HEK293 (cell line): ENCODE measurements at regions not wholly inside any gene's neighbourhood (a gene's known extent, or its start where the extent isn't known, plus 50 kb on each side); places are given as distances from the start of the nearest gene placed in this dataset.

Source experiments
- CTCF ChIA-PET: fragments of 350-600 bp; formaldehyde crosslinking; extraction: SDS; loops from one replicate; lab custom pipeline; 2021; ENCODE audit warnings: antibody characterized with exemption; lab: Yijun Ruan, JAX
- POLR2A ChIA-PET: fragments of 300-600 bp; formaldehyde crosslinking; extraction: SDS; loops from one replicate; lab custom pipeline; 2020; ENCODE audit warnings: antibody characterized with exemption, inconsistent platforms; lab: Yijun Ruan, JAX
- H3K27ac ChIP-seq: fragments of 200-500 bp; sonication (Bioruptor generic); 2 replicates; pipeline ENCODE4 v1.5.1; 2014; ENCODE audit warnings: low read depth, low read length, control low read depth, inconsistent platforms; ENCODE audit errors: extremely low read depth
- H3K36me3 ChIP-seq, 2 experiments: fragments of 200-500 bp in 1 of 2; sonication (Bioruptor generic) in 1 of 2; 1 replicate in 1 of 2; 2 replicates in 1 of 2; pipeline ENCODE4 v1.5.1; 2014 to 2017; ENCODE audit warnings: inconsistent platforms in 2 of 2, low read length in 2 of 2; ENCODE audit not compliant: control insufficient read depth in 2 of 2, insufficient read depth in 1 of 2
- H3K4me1 ChIP-seq: fragments of 200-500 bp; sonication (Bioruptor generic); 2 replicates; pipeline ENCODE4 v1.5.1; 2014; ENCODE audit warnings: mild to moderate bottlenecking, low read length, inconsistent platforms; ENCODE audit not compliant: control insufficient read depth, insufficient read depth
- H3K4me3 ChIP-seq: 2 replicates; pipeline ENCODE4 v1.5.1; 2011; ENCODE audit warnings: low read depth, mild to moderate bottlenecking, control low read depth, low read length, moderate library complexity
- H3K9me3 ChIP-seq: fragments of 200-500 bp; sonication (Bioruptor generic); 2 replicates; pipeline ENCODE4 v1.5.1; 2014; ENCODE audit warnings: low read depth, low read length, inconsistent platforms; ENCODE audit not compliant: control insufficient read depth, insufficient read depth
- BCL6B ChIP-seq: fragments of 450-650 bp; formaldehyde crosslinking; IDR thresholded peaks from 2 replicates; pipeline ENCODE4 v1.5.1; 2017; ENCODE audit warnings: missing biosample characterization, missing genetic modification characterization
- HOXA7 ChIP-seq: sonication (generic); formaldehyde crosslinking; IDR thresholded peaks from 2 replicates; pipeline ENCODE4 v1.8.1; 2022; ENCODE audit warnings: missing genetic modification reagents, borderline replicate concordance
- HOXD13 ChIP-seq: sonication (generic); formaldehyde crosslinking; IDR thresholded peaks from 2 replicates; pipeline ENCODE4 v1.8.0; 2022; ENCODE audit warnings: missing genetic modification reagents, borderline replicate concordance
- KLF1 ChIP-seq: fragments of 450-650 bp; formaldehyde crosslinking; IDR thresholded peaks from 2 replicates; pipeline ENCODE4 v1.5.1; 2016; ENCODE audit warnings: missing biosample characterization, missing genetic modification characterization
- KLF8 ChIP-seq: fragments of 450-650 bp; formaldehyde crosslinking; IDR thresholded peaks from 2 replicates; pipeline ENCODE4 v1.5.1; 2016; ENCODE audit warnings: missing biosample characterization, missing genetic modification characterization
- OSR2 ChIP-seq: fragments of 450-650 bp; formaldehyde crosslinking; IDR thresholded peaks from 2 replicates; pipeline ENCODE4 v1.5.1; 2016; ENCODE audit warnings: missing biosample characterization, missing genetic modification characterization
- ZNF112 ChIP-seq: fragments of 450-650 bp; formaldehyde crosslinking; IDR thresholded peaks from 2 replicates; pipeline ENCODE4 v1.5.0; 2017; ENCODE audit warnings: missing biosample characterization, missing genetic modification characterization
- ZNF146 ChIP-seq: fragments of 450-650 bp; formaldehyde crosslinking; IDR thresholded peaks from 2 replicates; pipeline ENCODE4 v1.5.1; 2016; ENCODE audit warnings: missing biosample characterization, missing genetic modification characterization
- ZNF175 ChIP-seq: fragments of 450-650 bp; formaldehyde crosslinking; IDR thresholded peaks from 2 replicates; pipeline ENCODE4 v1.5.1; 2016; ENCODE audit warnings: missing biosample characterization, missing genetic modification characterization
- ZNF24 ChIP-seq: fragments of 450-650 bp; formaldehyde crosslinking; IDR thresholded peaks from 2 replicates; pipeline ENCODE4 v1.5.1; 2016; ENCODE audit warnings: missing biosample characterization, missing genetic modification characterization
- ZNF366 ChIP-seq: fragments of 450-650 bp; formaldehyde crosslinking; conservative IDR thresholded peaks from 2 replicates; pipeline ENCODE4 v1.5.1; 2016; ENCODE audit warnings: missing biosample characterization, missing genetic modification characterization
- ZNF394 ChIP-seq: fragments of 450-650 bp; formaldehyde crosslinking; IDR thresholded peaks from 2 replicates; pipeline ENCODE4 v1.5.1; 2016; ENCODE audit warnings: missing biosample characterization, missing genetic modification characterization, mild to moderate bottlenecking, moderate library complexity, borderline replicate concordance
- ZNF510 ChIP-seq: fragments of 450-650 bp; formaldehyde crosslinking; IDR thresholded peaks from 2 replicates; pipeline ENCODE4 v1.5.1; 2018; ENCODE audit warnings: mild to moderate bottlenecking, missing genetic modification characterization, missing biosample characterization; ENCODE audit not compliant: insufficient replicate concordance
- ZNF596 ChIP-seq: fragments of 450-650 bp; IDR thresholded peaks from 2 replicates; pipeline ENCODE4 v1.5.0; 2018; ENCODE audit warnings: missing biosample characterization, mild to moderate bottlenecking, missing genetic modification characterization, moderate library complexity
- ZNF654 ChIP-seq: fragments of 450-650 bp; formaldehyde crosslinking; IDR thresholded peaks from 2 replicates; pipeline ENCODE4 v1.5.1; 2016; ENCODE audit warnings: low read depth, missing biosample characterization, missing genetic modification characterization
- ZNF658 ChIP-seq: fragments of 450-650 bp; formaldehyde crosslinking; IDR thresholded peaks from 2 replicates; pipeline ENCODE4; 2016; ENCODE audit warnings: missing biosample characterization, missing genetic modification characterization
- ZNF792 ChIP-seq: fragments of 450-650 bp; formaldehyde crosslinking; IDR thresholded peaks from 2 replicates; pipeline ENCODE4 v1.5.1; 2016; ENCODE audit warnings: missing biosample characterization, missing genetic modification characterization
- TF ChIP-seq, protein P1 (sequence below): fragments of 450-650 bp; formaldehyde crosslinking; IDR thresholded peaks from 2 replicates; pipeline ENCODE4 v1.5.1; 2016; ENCODE audit warnings: missing biosample characterization, missing genetic modification characterization
- TF ChIP-seq, protein P2 (sequence below): fragments of 450-650 bp; formaldehyde crosslinking; IDR thresholded peaks from 2 replicates; pipeline ENCODE4 v1.5.1; 2016; ENCODE audit warnings: missing biosample characterization, missing genetic modification characterization, borderline replicate concordance
- TF ChIP-seq, protein P3 (sequence below): fragments of 450-650 bp; formaldehyde crosslinking; IDR thresholded peaks from 2 replicates; pipeline ENCODE4 v1.5.1; 2016; ENCODE audit warnings: missing biosample characterization, missing genetic modification characterization
- TF ChIP-seq, protein P4 (sequence below): fragments of 450-650 bp; formaldehyde crosslinking; IDR thresholded peaks from 2 replicates; pipeline ENCODE4 v1.5.1; 2016; ENCODE audit warnings: missing biosample characterization, missing genetic modification characterization, low read depth
- TF ChIP-seq, protein P5 (sequence below): fragments of 450-650 bp; formaldehyde crosslinking; IDR thresholded peaks from 2 replicates; pipeline ENCODE4 v1.5.1; 2016; ENCODE audit warnings: missing biosample characterization, missing genetic modification characterization

GRCh38 chr2:57515366-57515765 lies 531.2 kb upstream of the VRK2 start (continued):
- TF ChIP-seq, protein P1, sequence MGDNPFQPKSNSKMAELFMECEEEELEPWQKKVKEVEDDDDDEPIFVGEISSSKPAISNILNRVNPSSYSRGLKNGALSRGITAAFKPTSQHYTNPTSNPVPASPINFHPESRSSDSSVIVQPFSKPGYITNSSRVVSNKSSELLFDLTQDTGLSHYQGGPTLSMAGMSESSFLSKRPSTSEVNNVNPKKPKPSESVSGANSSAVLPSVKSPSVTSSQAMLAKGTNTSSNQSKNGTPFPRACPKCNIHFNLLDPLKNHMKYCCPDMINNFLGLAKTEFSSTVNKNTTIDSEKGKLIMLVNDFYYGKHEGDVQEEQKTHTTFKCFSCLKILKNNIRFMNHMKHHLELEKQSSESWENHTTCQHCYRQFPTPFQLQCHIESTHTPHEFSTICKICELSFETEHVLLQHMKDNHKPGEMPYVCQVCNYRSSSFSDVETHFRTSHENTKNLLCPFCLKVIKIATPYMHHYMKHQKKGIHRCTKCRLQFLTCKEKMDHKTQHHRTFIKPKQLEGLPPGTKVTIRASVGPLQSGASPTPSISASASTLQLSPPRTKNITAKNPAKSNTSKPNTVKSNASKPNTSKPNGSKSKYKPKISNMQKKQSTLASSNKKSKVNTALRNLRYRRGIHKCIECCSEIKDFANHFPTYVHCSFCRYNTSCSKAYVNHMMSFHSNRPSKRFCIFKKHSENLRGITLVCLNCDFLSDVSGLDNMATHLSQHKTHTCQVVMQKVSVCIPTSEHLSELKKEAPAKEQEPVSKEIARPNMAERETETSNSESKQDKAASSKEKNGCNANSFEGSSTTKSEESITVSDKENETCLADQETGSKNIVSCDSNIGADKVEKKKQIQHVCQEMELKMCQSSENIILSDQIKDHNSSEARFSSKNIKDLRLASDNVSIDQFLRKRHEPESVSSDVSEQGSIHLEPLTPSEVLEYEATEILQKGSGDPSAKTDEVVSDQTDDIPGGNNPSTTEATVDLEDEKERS, result no peak
- TF ChIP-seq ZNF792 (no peak), ZNF146 (no peak)
- TF ChIP-seq, protein P2, sequence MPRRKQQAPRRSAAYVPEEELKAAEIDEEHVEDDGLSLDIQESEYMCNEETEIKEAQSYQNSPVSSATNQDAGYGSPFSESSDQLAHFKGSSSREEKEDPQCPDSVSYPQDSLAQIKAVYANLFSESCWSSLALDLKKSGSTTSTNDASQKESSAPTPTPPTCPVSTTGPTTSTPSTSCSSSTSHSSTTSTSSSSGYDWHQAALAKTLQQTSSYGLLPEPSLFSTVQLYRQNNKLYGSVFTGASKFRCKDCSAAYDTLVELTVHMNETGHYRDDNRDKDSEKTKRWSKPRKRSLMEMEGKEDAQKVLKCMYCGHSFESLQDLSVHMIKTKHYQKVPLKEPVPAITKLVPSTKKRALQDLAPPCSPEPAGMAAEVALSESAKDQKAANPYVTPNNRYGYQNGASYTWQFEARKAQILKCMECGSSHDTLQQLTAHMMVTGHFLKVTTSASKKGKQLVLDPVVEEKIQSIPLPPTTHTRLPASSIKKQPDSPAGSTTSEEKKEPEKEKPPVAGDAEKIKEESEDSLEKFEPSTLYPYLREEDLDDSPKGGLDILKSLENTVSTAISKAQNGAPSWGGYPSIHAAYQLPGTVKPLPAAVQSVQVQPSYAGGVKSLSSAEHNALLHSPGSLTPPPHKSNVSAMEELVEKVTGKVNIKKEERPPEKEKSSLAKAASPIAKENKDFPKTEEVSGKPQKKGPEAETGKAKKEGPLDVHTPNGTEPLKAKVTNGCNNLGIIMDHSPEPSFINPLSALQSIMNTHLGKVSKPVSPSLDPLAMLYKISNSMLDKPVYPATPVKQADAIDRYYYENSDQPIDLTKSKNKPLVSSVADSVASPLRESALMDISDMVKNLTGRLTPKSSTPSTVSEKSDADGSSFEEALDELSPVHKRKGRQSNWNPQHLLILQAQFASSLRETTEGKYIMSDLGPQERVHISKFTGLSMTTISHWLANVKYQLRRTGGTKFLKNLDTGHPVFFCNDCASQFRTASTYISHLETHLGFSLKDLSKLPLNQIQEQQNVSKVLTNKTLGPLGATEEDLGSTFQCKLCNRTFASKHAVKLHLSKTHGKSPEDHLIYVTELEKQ (tag by site-specific recombination), result no peak
- TF ChIP-seq, protein P3, sequence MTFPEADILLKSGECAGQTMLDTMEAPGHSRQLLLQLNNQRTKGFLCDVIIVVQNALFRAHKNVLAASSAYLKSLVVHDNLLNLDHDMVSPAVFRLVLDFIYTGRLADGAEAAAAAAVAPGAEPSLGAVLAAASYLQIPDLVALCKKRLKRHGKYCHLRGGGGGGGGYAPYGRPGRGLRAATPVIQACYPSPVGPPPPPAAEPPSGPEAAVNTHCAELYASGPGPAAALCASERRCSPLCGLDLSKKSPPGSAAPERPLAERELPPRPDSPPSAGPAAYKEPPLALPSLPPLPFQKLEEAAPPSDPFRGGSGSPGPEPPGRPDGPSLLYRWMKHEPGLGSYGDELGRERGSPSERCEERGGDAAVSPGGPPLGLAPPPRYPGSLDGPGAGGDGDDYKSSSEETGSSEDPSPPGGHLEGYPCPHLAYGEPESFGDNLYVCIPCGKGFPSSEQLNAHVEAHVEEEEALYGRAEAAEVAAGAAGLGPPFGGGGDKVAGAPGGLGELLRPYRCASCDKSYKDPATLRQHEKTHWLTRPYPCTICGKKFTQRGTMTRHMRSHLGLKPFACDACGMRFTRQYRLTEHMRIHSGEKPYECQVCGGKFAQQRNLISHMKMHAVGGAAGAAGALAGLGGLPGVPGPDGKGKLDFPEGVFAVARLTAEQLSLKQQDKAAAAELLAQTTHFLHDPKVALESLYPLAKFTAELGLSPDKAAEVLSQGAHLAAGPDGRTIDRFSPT, result no peak

- no peaks in the 10 kb centered on the region for H3K36me3 ChIP-seq
- H3K4me1 ChIP-seq, result no peaks in the 10 kb centered on the region
- H3K9me3 ChIP-seq, result no peaks in the 10 kb centered on the region
- no peak overlapping the region for H3K4me3 ChIP-seq
- POLR2A ChIA-PET, result no interaction called here
- CTCF ChIA-PET, result interaction anchor here (0.6 to 1.5 kb wide), 5 partner anchors 19 to 1556 kb away, joined by 3 read pairs; no protein-coding TSS in a partner anchor
- H3K27ac ChIP-seq, result no peak overlapping the region
- peak; percentile 77 for TF ChIP-seq ZNF654 (tag by site-specific recombination)
- TF ChIP-seq BCL6B (tag by site-specific recombination), result no peak
- TF ChIP-seq ZNF394, result no peak
- no peak for TF ChIP-seq ZNF510
- no peak for TF ChIP-seq HOXA7 (CRISPR knock-in tag)
- TF ChIP-seq KLF1 (tag by site-specific recombination), result no peak
- TF ChIP-seq ZNF112 (tag by site-specific recombination), result no peak
- no peak for TF ChIP-seq HOXD13 (CRISPR knock-in tag)
- 0 out of 2 replicates have a peak, but pooled peaks have one; percentile 25 for TF ChIP-seq ZNF596 (tag by site-specific recombination)
- no peak for TF ChIP-seq OSR2 (tag by site-specific recombination)
- no peak for TF ChIP-seq ZNF658 (tag by site-specific recombination)
- TF ChIP-seq, protein P4, sequence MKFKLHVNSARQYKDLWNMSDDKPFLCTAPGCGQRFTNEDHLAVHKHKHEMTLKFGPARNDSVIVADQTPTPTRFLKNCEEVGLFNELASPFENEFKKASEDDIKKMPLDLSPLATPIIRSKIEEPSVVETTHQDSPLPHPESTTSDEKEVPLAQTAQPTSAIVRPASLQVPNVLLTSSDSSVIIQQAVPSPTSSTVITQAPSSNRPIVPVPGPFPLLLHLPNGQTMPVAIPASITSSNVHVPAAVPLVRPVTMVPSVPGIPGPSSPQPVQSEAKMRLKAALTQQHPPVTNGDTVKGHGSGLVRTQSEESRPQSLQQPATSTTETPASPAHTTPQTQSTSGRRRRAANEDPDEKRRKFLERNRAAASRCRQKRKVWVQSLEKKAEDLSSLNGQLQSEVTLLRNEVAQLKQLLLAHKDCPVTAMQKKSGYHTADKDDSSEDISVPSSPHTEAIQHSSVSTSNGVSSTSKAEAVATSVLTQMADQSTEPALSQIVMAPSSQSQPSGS (tag by site-specific recombination), result peak; percentile 87
- TF ChIP-seq ZNF24 (tag by site-specific recombination), result no peak
- TF ChIP-seq, protein P5, sequence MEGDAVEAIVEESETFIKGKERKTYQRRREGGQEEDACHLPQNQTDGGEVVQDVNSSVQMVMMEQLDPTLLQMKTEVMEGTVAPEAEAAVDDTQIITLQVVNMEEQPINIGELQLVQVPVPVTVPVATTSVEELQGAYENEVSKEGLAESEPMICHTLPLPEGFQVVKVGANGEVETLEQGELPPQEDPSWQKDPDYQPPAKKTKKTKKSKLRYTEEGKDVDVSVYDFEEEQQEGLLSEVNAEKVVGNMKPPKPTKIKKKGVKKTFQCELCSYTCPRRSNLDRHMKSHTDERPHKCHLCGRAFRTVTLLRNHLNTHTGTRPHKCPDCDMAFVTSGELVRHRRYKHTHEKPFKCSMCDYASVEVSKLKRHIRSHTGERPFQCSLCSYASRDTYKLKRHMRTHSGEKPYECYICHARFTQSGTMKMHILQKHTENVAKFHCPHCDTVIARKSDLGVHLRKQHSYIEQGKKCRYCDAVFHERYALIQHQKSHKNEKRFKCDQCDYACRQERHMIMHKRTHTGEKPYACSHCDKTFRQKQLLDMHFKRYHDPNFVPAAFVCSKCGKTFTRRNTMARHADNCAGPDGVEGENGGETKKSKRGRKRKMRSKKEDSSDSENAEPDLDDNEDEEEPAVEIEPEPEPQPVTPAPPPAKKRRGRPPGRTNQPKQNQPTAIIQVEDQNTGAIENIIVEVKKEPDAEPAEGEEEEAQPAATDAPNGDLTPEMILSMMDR (tag by site-specific recombination), result peak; percentile 26; the same call in 1 of the 2 replicates
- TF ChIP-seq ZNF175, result no peak
- peak; percentile 54 for TF ChIP-seq ZNF366 (tag by site-specific recombination)
- no peak for TF ChIP-seq KLF8 (tag by site-specific recombination)
Measured at GRCh38 chr2:57516698-57517340, 529.8 kb upstream of the VRK2 start.
